Astrocyte (in vitro differentiated cells and primary cell): ENCODE measurements at regions not wholly inside any gene's neighbourhood (a gene's known extent, or its start where the extent isn't known, plus 50 kb on each side); places are given as distances from the start of the nearest gene placed in this dataset.
A peak's percentile ranks its signal among the peaks of the same experiment; 100 is the strongest.

Source experiments
- DNase-seq: peaks from one replicate; pipeline ENCODE4 v3.0.0-alpha.2; 2010; ENCODE audit warnings: low read depth
- FAIRE-seq: peaks from 2 replicates; lab custom pipeline; 2011; peaks lifted over from hg19 to GRCh38; lab: Jason Lieb, UNC
- H2AFZ ChIP-seq: 2 replicates; pipeline ENCODE4 v1.6.0; 2012; ENCODE audit warnings: low read depth, low read length, inconsistent platforms
- H3K27ac ChIP-seq: 2 replicates; pipeline ENCODE4 v1.5.1; 2011; ENCODE audit warnings: low read depth, low read length, inconsistent platforms
- H3K27me3 ChIP-seq: 2 replicates; pipeline ENCODE4 v1.6.0; 2011; ENCODE audit warnings: low read length, inconsistent platforms; ENCODE audit not compliant: insufficient read depth
- H3K36me3 ChIP-seq: 2 replicates; pipeline ENCODE4 v1.5.1; 2011; ENCODE audit warnings: low read length, inconsistent platforms; ENCODE audit not compliant: insufficient read depth
- H3K4me1 ChIP-seq: 2 replicates; pipeline ENCODE4 v1.5.1; 2011; ENCODE audit warnings: low read length, inconsistent platforms; ENCODE audit not compliant: insufficient read depth
- H3K4me2 ChIP-seq: 2 replicates; pipeline ENCODE4 v1.6.0; 2012; ENCODE audit warnings: low read length, inconsistent platforms
- H3K4me3 ChIP-seq: 2 replicates; pipeline ENCODE4 v1.5.1; 2011; ENCODE audit warnings: low read depth, mild to moderate bottlenecking, low read length, inconsistent platforms; ENCODE audit not compliant: insufficient read depth
- H3K79me2 ChIP-seq: 2 replicates; pipeline ENCODE4 v1.6.0; 2012; ENCODE audit warnings: mild to moderate bottlenecking, low read length, inconsistent platforms; ENCODE audit not compliant: insufficient read depth
- H3K9ac ChIP-seq: 2 replicates; pipeline ENCODE4 v1.6.0; 2012; ENCODE audit warnings: mild to moderate bottlenecking, low read length, inconsistent platforms
- H3K9me3 ChIP-seq: 2 replicates; pipeline ENCODE4 v1.5.1; 2012; ENCODE audit warnings: low read depth, mild to moderate bottlenecking, low read length, inconsistent platforms; ENCODE audit not compliant: insufficient read depth
- H4K20me1 ChIP-seq: 2 replicates; pipeline ENCODE4 v1.6.0; 2012; ENCODE audit warnings: low read length, inconsistent platforms; ENCODE audit not compliant: insufficient read depth
- H3K27ac Mint-ChIP-seq: one replicate; pipeline ENCODE4 v1.8.0; 2021; ENCODE audit warnings: mild to moderate bottlenecking, mixed read lengths; ENCODE audit not compliant: unreplicated experiment
- H3K27me3 Mint-ChIP-seq: one replicate; pipeline ENCODE4 v1.8.0; 2021; ENCODE audit warnings: low read depth, mixed read lengths; ENCODE audit not compliant: unreplicated experiment
- H3K36me3 Mint-ChIP-seq: one replicate; pipeline ENCODE4 v1.8.0; 2021; ENCODE audit warnings: low read depth, mixed read lengths; ENCODE audit not compliant: unreplicated experiment
- H3K4me1 Mint-ChIP-seq: one replicate; pipeline ENCODE4 v1.8.0; 2021; ENCODE audit warnings: low read depth, mixed read lengths; ENCODE audit not compliant: unreplicated experiment
- H3K4me3 Mint-ChIP-seq: one replicate; pipeline ENCODE4 v1.8.0; 2021; ENCODE audit warnings: mild to moderate bottlenecking, moderate library complexity, mixed read lengths; ENCODE audit not compliant: unreplicated experiment
- H3K9me3 Mint-ChIP-seq: one replicate; pipeline ENCODE4 v1.8.0; 2021; ENCODE audit warnings: mild to moderate bottlenecking, mixed read lengths; ENCODE audit not compliant: unreplicated experiment
- EZH2 ChIP-seq: IDR thresholded peaks from 2 replicates; pipeline ENCODE4 v1.6.1; 2012; ENCODE audit warnings: mild to moderate bottlenecking, low read length, inconsistent platforms; ENCODE audit not compliant: insufficient read depth
- TF ChIP-seq, protein P1 (sequence below): IDR thresholded peaks from 2 replicates; pipeline ENCODE4 v1.5.1; 2011; ENCODE audit warnings: low read depth, mild to moderate bottlenecking, inconsistent platforms, low read length, moderate library complexity; ENCODE audit not compliant: insufficient read depth

DNA sequence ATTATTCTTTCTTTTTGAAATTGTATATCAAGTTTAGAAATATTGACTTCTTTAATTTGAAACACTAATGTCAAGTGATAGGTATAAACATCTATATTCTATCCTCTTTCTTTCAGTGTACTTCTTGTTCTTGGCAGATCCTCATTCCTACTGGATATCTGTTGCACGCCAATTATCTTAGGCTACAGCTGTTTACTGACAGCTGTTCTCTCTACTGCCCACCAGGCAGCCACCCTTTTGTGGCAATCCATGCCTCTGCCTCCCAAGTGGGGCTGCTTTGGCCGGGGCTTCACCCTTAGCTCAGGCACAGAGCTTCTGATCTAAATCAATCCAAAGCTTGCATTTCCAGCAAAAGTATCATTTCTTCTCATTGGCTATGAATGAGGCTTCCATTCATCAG is 50.6 kb upstream of the ITSN2 start:
- no peak overlapping the region for H3K27ac Mint-ChIP-seq
- H3K27me3 Mint-ChIP-seq, result no peaks in the 10 kb centered on the region

DNA sequence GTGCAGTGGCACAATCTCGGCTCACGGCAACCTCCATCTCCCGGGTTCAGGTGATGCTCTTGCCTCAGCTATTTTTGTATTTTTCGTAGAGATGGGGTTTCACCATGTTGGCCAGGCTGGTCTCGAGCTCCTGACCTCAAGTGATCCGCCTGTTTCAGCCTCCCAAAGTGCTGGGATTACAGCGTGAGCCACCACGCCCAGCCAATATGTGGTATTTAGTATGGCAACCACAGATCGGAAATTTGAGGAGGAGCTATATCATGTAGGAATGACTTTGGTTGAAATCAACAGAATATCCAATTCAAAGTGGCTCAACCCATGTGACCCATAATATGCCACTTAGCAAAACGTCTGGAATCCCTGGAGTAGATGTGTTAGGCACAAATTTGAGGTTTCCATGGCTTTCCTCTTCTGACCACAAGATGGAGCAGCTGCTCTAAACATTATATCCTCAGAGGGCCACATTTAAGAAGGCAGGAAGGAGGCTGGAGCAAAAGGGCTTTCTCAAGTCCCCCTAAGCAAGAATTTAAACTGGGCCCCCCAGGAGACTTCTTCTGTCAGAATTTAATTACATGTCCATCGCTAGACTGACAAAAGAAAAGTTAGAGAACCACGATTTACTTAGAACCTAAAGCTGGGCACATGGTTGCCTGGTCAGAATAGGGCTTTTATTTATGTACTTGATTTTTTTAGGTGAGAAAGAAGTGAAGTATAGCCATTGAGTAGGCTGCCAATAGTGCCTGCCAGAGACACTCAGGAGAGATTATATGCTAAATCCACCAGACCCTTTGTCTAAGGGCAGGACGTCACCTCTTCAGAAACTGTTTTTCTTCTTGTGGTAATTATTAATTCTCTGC is 49.6 kb upstream of the ITSN2 start:
- H3K4me3 Mint-ChIP-seq, result no peak overlapping the region
- TF ChIP-seq, protein P1, sequence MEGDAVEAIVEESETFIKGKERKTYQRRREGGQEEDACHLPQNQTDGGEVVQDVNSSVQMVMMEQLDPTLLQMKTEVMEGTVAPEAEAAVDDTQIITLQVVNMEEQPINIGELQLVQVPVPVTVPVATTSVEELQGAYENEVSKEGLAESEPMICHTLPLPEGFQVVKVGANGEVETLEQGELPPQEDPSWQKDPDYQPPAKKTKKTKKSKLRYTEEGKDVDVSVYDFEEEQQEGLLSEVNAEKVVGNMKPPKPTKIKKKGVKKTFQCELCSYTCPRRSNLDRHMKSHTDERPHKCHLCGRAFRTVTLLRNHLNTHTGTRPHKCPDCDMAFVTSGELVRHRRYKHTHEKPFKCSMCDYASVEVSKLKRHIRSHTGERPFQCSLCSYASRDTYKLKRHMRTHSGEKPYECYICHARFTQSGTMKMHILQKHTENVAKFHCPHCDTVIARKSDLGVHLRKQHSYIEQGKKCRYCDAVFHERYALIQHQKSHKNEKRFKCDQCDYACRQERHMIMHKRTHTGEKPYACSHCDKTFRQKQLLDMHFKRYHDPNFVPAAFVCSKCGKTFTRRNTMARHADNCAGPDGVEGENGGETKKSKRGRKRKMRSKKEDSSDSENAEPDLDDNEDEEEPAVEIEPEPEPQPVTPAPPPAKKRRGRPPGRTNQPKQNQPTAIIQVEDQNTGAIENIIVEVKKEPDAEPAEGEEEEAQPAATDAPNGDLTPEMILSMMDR, result peak; percentile 95
- TF ChIP-seq EZH2, result no peak
- H3K9ac ChIP-seq, result no peak overlapping the region
- no peaks in the 10 kb centered on the region for H3K36me3 ChIP-seq
- H3K9me3 ChIP-seq, result no peaks in the 10 kb centered on the region
- no peaks in the 10 kb centered on the region for H3K27me3 ChIP-seq
- no peaks in the 10 kb centered on the region for H3K4me1 Mint-ChIP-seq
- DNase-seq (peak; percentile 42), FAIRE-seq (peak; percentile 66)
- H2AFZ ChIP-seq, result no peak overlapping the region
- H4K20me1 ChIP-seq, result no peaks in the 10 kb centered on the region
- no peak overlapping the region for H3K4me3 ChIP-seq
- no peak overlapping the region for H3K27ac ChIP-seq
- no peaks in the 10 kb centered on the region for H3K36me3 Mint-ChIP-seq
- H3K27ac Mint-ChIP-seq, result no peak overlapping the region
- H3K4me2 ChIP-seq, result no peak overlapping the region
- no peaks in the 10 kb centered on the region for H3K9me3 Mint-ChIP-seq
- no peaks in the 10 kb centered on the region for H3K27me3 Mint-ChIP-seq
- no peaks in the 10 kb centered on the region for H3K4me1 ChIP-seq
- H3K79me2 ChIP-seq, result no peaks in the 10 kb centered on the region

More for the DNA sequence above, 50.6 kb upstream of the ITSN2 start:
- Histone ChIP-seq H3K9me3 (no peaks in the 10 kb centered on the region), H3K9ac (no peak overlapping the region), H3K27me3 (no peaks in the 10 kb centered on the region), H4K20me1 (no peaks in the 10 kb centered on the region), H3K79me2 (no peaks in the 10 kb centered on the region), H3K4me2 (no peak overlapping the region), H2AFZ (no peak overlapping the region), H3K36me3 (no peaks in the 10 kb centered on the region), H3K4me1 (no peaks in the 10 kb centered on the region), H3K4me3 (no peak overlapping the region), H3K27ac (no peak overlapping the region)
- no peak overlapping the region for H3K4me3 Mint-ChIP-seq
- DNase-seq, result no peak
- FAIRE-seq, result no peak
- H3K4me1 Mint-ChIP-seq, result no peaks in the 10 kb centered on the region
- H3K9me3 Mint-ChIP-seq, result no peaks in the 10 kb centered on the region
- TF ChIP-seq, protein P1, result no peak
- TF ChIP-seq EZH2, result no peak
- no peaks in the 10 kb centered on the region for H3K36me3 Mint-ChIP-seq
